Gastrocnemius medialis (tissue), 4 donors: ENCODE measurements at regions not wholly inside any gene's neighbourhood (a gene's known extent, or its start where the extent isn't known, plus 50 kb on each side); places are given as distances from the start of the nearest gene placed in this dataset.

Source experiments
- POLR2A ChIP-seq, 2 donors: fragments of 450-650 bp; IDR thresholded peaks; one replicate each; pipeline ENCODE4 v1.6.1; 2017; ENCODE audit warnings: antibody characterized with exemption in 2 of 2, mild to moderate bottlenecking in 2 of 2, moderate library complexity in 2 of 2
- TF ChIP-seq, protein P1 (sequence below), 5 experiments: fragments of 450-650 bp in 3 of 5; fragments of 200-600 bp in 2 of 5; sonication (generic) in 2 of 5; IDR thresholded peaks in 4 of 5; conservative IDR thresholded peaks in 1 of 5; 1 replicate in 4 of 5; 2 replicates in 1 of 5; pipeline ENCODE4 v1.5.1; 2016 to 2019; ENCODE audit warnings: antibody characterized with exemption in 5 of 5, mild to moderate bottlenecking in 3 of 5, moderate library complexity in 3 of 5

DNA sequence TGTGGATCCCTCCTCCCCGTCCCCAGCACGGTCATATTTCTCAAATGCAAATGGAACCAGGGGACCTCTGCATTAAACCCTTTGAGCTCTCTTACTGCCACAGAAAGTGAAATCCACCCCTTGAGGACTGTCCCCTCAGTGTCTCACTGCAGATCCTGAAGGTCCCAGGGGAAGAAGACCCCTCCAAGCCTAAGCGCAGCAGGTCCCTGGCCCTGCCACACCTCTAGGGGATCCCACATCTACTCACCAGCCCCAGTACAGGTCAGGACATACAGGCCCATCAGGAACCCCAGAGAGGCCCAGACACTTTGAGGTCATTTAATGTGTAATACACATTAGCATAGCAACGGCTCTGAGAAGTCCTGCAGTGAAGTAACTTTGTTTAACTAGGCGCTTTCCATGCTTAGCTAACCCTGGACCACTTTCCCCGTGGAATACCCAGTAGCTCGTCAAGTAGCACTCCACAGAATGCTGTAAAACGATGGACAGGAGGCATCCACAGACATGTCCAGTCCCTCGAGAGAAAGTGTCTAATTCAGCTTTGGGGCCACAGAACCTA is 54.7 kb upstream of the ALDH1B1 start:
- no peak for TF ChIP-seq POLR2A (IDR thresholded peaks at IDR 0.05)
- TF ChIP-seq, protein P1, sequence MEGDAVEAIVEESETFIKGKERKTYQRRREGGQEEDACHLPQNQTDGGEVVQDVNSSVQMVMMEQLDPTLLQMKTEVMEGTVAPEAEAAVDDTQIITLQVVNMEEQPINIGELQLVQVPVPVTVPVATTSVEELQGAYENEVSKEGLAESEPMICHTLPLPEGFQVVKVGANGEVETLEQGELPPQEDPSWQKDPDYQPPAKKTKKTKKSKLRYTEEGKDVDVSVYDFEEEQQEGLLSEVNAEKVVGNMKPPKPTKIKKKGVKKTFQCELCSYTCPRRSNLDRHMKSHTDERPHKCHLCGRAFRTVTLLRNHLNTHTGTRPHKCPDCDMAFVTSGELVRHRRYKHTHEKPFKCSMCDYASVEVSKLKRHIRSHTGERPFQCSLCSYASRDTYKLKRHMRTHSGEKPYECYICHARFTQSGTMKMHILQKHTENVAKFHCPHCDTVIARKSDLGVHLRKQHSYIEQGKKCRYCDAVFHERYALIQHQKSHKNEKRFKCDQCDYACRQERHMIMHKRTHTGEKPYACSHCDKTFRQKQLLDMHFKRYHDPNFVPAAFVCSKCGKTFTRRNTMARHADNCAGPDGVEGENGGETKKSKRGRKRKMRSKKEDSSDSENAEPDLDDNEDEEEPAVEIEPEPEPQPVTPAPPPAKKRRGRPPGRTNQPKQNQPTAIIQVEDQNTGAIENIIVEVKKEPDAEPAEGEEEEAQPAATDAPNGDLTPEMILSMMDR (IDR thresholded peaks at IDR 0.05 in 4 of 5, conservative IDR thresholded peaks at IDR 0.05 in 1 of 5): no peak
